C4-2B (cell line): ENCODE measurements at regions not wholly inside any gene's neighbourhood (a gene's known extent, or its start where the extent isn't known, plus 50 kb on each side); places are given as distances from the start of the nearest gene placed in this dataset.

Source experiments
- ZFX ChIP-seq: fragments of 450-650 bp; IDR thresholded peaks from 2 replicates; pipeline ENCODE4 v1.6.1; 2017
- TF ChIP-seq, protein P1 (sequence below): fragments of 450-650 bp; conservative IDR thresholded peaks from 2 replicates; pipeline ENCODE4 v1.5.1; 2017; ENCODE audit warnings: mild to moderate bottlenecking

DNA sequence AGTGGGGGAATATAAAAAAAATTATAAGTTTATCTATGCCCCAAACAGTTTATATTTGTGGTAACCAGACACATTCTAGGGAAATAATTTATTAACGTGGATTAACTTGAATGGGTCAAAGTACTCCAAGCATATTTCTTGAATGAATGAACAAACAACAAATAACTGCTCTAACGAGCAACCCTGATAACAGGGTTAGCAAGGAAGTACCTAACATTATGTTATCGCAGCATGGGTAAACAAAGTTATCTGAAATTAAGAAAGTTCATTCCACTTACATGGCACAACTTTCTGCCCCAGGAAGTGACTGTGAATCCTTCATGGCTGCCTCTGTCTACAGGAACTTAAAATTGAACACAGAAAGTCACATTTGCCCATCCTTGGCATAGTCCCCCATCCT is 812.9 kb upstream of the ACVR2A start:
- TF ChIP-seq, protein P1, sequence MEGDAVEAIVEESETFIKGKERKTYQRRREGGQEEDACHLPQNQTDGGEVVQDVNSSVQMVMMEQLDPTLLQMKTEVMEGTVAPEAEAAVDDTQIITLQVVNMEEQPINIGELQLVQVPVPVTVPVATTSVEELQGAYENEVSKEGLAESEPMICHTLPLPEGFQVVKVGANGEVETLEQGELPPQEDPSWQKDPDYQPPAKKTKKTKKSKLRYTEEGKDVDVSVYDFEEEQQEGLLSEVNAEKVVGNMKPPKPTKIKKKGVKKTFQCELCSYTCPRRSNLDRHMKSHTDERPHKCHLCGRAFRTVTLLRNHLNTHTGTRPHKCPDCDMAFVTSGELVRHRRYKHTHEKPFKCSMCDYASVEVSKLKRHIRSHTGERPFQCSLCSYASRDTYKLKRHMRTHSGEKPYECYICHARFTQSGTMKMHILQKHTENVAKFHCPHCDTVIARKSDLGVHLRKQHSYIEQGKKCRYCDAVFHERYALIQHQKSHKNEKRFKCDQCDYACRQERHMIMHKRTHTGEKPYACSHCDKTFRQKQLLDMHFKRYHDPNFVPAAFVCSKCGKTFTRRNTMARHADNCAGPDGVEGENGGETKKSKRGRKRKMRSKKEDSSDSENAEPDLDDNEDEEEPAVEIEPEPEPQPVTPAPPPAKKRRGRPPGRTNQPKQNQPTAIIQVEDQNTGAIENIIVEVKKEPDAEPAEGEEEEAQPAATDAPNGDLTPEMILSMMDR: no peak
- no peak for TF ChIP-seq ZFX
